ENCODE measurements at regions not wholly inside any gene's neighbourhood (a gene's known extent, or its start where the extent isn't known, plus 50 kb on each side); places are given as distances from the start of the nearest gene placed in this dataset.

GRCh38 chr2:159856760-159857159 lies 58.8 kb upstream of the CD302 start:
- no peak for TF ChIP-seq REST (IDR thresholded peaks at IDR 0.05; ENCODE audit: low read depth)
- TF ChIP-seq, protein P1, sequence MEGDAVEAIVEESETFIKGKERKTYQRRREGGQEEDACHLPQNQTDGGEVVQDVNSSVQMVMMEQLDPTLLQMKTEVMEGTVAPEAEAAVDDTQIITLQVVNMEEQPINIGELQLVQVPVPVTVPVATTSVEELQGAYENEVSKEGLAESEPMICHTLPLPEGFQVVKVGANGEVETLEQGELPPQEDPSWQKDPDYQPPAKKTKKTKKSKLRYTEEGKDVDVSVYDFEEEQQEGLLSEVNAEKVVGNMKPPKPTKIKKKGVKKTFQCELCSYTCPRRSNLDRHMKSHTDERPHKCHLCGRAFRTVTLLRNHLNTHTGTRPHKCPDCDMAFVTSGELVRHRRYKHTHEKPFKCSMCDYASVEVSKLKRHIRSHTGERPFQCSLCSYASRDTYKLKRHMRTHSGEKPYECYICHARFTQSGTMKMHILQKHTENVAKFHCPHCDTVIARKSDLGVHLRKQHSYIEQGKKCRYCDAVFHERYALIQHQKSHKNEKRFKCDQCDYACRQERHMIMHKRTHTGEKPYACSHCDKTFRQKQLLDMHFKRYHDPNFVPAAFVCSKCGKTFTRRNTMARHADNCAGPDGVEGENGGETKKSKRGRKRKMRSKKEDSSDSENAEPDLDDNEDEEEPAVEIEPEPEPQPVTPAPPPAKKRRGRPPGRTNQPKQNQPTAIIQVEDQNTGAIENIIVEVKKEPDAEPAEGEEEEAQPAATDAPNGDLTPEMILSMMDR (IDR thresholded peaks at IDR 0.05 in 2 of 3, conservative IDR thresholded peaks at IDR 0.05 in 1 of 3; ENCODE audit: borderline replicate concordance in 1 of 3, insufficient read depth in 1 of 3, low read depth in 2 of 3, low read length in 2 of 3), result no peak
- no peak for TF ChIP-seq EZH2 (IDR thresholded peaks at IDR 0.05)
- no peak for TF ChIP-seq SIN3A (IDR thresholded peaks at IDR 0.05; ENCODE audit: low read depth)
- no peak for TF ChIP-seq ATF3 (IDR thresholded peaks at IDR 0.05)
- TF ChIP-seq EZH2phosphoT487 (IDR thresholded peaks at IDR 0.05; ENCODE audit: borderline replicate concordance), result no peak

Measured in HCT116 (cell line).